Ishikawa (cell line): ENCODE measurements at regions not wholly inside any gene's neighbourhood (a gene's known extent, or its start where the extent isn't known, plus 50 kb on each side); places are given as distances from the start of the nearest gene placed in this dataset.

Source experiments
- CEBPB ChIP-seq: IDR thresholded peaks from 2 replicates; pipeline ENCODE4 v1.6.1; 2012
- EGR1 ChIP-seq: IDR thresholded peaks from 2 replicates; pipeline ENCODE4 v1.6.1; 2012
- EP300 ChIP-seq: IDR thresholded peaks from 2 replicates; pipeline ENCODE4 v1.6.1; 2012; ENCODE audit warnings: borderline replicate concordance
- FOXM1 ChIP-seq: IDR thresholded peaks from 2 replicates; pipeline ENCODE4 v1.6.1; 2012; ENCODE audit warnings: low read depth, borderline replicate concordance
- MAX ChIP-seq: IDR thresholded peaks from 2 replicates; pipeline ENCODE4 v1.6.1; 2012
- NFIC ChIP-seq: IDR thresholded peaks from 2 replicates; pipeline ENCODE4 v1.6.1; 2012
- RAD21 ChIP-seq: IDR thresholded peaks from 2 replicates; pipeline ENCODE4 v1.6.1; 2012; ENCODE audit warnings: low read depth
- REST ChIP-seq: IDR thresholded peaks from 2 replicates; pipeline ENCODE4 v1.6.1; 2012; ENCODE audit warnings: low read depth, mild to moderate bottlenecking
- TAF1 ChIP-seq: IDR thresholded peaks from 2 replicates; pipeline ENCODE4 v1.6.1; 2012; ENCODE audit warnings: low read depth, mild to moderate bottlenecking
- TCF12 ChIP-seq: IDR thresholded peaks from 2 replicates; pipeline ENCODE4 v1.6.1; 2012; ENCODE audit warnings: low read depth
- TEAD4 ChIP-seq: IDR thresholded peaks from 2 replicates; pipeline ENCODE4 v1.6.1; 2012
- USF1 ChIP-seq: IDR thresholded peaks from 2 replicates; pipeline ENCODE4 v1.6.1; 2012

GRCh38 chr2:57878866-57879210, 167.8 kb upstream of the VRK2 start:
- TF ChIP-seq RAD21 (no peak), MAX (no peak), EGR1 (no peak), REST (no peak), TAF1 (no peak), NFIC (no peak), EP300 (no peak), TCF12 (no peak), FOXM1 (no peak), TEAD4 (no peak), CEBPB (no peak), USF1 (no peak)
